Activated naive CD8-positive, alpha-beta T cell treated with anti-CD3 and anti-CD28 coated beads, Interleukin-2, amount 50 U/mL, for 16 hours (primary cell): ENCODE measurements at regions not wholly inside any gene's neighbourhood (a gene's known extent, or its start where the extent isn't known, plus 50 kb on each side); places are given as distances from the start of the nearest gene placed in this dataset.

Experiments used
- DNase-seq: peaks from one replicate; pipeline ENCODE4 v3.0.0-alpha.2; 2020; ENCODE audit warnings: low read depth, low spot score

GRCh38 chr4:128488055-128488705 lies 200.6 kb upstream of the PGRMC2 start:
- no peak for DNase-seq

GRCh38 chr4:128484896-128485295 lies 197.3 kb upstream of the PGRMC2 start:
- DNase-seq: no peak

DNA sequence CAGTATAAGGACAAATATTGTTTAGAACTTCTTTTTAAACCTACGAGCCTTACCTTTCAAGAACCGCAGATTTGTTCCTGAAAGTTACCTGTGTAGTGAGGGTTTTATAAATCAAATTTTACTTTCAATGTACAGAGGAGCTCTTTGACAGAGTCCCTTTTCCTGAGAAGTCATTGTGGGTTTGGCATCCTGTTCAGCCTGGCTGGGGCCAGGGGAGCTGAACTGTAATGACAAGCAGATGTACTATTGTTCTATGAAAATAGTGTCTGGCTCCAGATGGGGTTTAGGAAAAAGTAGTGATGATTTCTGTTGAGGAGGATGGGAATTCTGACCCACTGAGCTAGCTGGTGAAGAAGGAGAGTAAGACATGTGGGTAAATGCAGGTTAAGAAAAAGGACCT lies 196.2 kb upstream of the PGRMC2 start:
- DNase-seq: no peak

GRCh38 chr4:128483041-128483440 lies 195.4 kb upstream of the PGRMC2 start:
- no peak for DNase-seq

DNA sequence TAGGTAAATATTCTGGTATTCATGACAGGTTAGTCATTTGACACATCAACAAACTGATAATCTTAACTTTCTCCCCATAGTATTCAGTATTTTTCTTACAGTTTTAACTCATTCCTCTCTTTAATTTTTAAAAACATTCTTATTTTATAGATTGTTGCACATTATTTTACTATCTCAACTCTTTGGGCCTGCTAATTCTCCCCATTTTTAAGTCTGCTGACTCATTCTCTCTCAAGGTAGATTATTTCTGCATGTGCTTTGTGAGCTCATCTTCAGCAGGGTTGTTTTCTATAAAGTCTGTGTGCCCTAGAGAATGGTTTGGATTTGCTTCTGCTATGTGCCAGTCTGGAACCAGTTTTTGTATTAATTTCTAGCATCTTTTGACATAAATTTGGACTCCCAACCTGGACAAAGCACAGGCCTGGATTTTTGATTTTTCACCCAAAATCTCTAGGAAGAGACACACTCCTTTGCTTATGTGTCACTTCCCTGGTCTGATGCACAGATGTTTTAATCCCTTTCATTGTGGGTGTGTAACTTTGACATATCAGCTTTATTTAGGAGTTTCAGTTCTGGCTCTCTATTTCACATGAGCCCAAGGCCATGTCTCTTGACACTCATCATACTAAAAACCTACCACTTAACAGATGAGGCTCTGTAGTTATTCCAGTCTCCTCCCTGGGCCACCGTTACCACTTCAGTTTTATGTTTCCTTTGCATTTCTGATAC lies 194.3 kb upstream of the PGRMC2 start:
- no peak for DNase-seq

DNA sequence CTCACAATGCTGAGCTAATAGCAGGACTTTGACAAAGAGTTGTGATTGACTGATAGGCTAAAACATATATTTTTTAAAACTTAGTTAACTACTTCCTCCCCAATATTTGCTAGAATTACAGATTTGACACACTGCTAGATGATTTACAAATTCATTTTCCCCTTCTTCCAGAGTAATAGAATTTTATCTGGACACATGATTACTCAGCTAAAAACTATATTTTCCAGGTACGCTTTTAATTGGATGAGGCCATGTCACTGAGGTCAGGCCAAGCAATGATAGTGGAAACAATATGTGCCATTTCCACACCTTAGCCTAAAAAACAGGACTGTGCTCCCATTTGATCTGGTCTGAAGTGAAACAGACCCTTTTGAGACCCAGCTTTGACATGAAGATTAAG lies 193.3 kb upstream of the PGRMC2 start:
- no peak for DNase-seq

DNA sequence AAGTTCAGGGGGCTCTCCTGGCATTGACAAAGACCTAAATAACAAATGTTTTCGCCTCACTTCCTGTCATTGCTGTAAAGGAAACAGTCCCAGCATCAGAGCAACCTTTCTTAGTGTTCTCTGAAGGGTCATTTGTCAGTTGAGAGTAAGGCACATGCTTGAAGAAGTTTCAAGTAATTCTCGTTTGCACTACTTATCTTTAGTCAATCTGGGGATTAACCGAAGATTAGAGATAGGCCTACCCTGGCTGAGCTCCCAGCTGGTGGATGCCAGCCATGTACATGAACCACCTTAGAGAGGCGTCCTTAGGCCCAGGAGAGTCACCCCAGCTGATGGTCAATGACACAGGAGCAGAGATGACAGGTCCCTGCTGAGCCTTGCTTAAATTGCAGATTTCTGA lies 189.9 kb upstream of the PGRMC2 start:
- no peak for DNase-seq

- no peak for DNase-seq
These were observed 188.0 kb upstream of the PGRMC2 start for GRCh38 chr4:128475597-128475996.

DNA sequence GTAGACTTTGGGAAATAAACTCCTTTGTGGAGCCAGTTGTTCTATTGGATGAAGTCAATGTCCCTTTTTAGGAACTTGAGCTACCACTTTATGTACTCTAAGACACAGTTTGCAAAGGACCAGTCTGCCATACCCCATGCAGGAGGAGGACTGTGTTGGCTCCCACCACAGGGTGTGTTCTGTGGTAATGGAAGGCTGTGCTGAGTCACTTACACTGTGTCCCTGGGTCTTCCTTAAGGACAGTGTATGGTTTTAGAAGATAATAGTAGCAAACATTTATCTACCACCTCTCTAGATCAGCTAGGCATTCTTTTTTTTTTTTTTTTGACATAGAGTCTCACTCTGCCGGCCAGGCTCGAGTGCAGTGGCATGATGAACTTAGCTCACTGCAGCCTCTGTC lies 184.0 kb upstream of the PGRMC2 start:
- no peak for DNase-seq

DNA sequence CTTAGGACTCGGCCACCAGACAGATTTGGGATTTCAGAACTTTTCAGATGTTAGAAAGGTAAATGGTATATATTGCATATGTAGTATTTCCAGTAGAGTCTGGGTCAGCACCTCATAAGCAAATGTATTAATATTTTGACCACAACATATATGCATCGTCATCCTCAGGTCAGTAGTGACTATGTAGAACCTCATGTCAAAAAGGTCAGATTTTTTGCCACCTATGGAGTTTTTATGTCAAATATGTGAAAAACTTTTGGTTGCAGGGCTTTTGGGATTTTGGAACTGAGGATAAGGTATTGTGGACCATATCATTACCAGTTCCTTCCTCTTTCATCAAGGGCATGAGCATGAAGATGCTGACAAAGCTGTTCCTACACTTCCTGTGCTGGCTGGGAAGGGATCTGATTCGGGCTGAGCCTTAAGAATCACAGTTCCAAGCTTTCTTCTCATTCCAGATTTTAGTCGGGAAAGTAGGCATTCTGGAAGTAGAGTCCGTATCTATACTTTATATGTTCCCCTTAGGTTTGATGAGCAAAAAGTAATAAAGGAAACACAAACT lies 183.0 kb upstream of the PGRMC2 start:
- no peak for DNase-seq

DNA sequence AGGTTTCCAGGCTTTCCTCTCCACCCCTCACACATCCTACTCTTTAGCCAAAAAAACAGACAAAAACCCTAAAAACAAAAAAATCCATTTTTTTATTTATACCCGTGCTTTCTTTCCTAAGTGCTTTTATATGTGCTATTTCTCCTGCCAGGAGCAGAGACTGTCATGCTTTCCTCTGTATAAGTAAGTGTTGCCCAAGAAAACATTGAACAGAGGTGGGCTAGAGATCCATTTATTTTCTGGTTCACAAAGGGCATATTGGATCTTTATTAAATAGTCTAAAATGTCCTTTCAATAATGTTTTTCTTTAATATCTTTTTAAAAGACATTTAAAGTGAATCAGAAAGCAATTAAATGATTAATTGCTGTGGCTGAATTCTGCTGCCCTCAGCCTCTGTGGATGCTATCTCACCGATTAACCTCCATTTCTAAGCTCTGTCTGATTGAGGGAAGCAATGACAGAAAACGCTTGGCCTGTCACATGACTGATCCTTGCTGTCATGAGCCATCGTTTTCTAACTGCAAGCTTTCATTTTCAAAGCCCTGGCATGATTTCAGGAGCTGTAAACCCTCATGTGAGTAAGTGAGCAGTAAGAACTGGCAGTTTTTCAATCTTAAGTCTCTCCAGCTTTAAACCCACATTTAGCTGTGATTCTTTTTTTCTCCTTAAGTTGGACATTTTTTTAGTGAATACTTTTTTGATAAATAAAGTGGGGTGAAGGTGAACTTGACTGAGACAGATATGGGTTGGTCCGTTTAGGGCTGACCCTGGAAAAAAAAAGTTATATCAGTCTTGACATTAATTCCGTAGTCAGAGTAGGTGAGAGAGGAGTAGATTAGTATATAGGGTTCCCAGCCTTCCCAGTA lies 180.7 kb upstream of the PGRMC2 start:
- DNase-seq: no peak

GRCh38 chr4:128465523-128465922 lies 177.9 kb upstream of the PGRMC2 start:
- DNase-seq: no peak

- no peak for DNase-seq
These were observed 175.4 kb upstream of the PGRMC2 start for GRCh38 chr4:128463006-128463405.

- DNase-seq: no peak
These were observed 174.6 kb upstream of the PGRMC2 start for GRCh38 chr4:128462103-128462783.

DNA sequence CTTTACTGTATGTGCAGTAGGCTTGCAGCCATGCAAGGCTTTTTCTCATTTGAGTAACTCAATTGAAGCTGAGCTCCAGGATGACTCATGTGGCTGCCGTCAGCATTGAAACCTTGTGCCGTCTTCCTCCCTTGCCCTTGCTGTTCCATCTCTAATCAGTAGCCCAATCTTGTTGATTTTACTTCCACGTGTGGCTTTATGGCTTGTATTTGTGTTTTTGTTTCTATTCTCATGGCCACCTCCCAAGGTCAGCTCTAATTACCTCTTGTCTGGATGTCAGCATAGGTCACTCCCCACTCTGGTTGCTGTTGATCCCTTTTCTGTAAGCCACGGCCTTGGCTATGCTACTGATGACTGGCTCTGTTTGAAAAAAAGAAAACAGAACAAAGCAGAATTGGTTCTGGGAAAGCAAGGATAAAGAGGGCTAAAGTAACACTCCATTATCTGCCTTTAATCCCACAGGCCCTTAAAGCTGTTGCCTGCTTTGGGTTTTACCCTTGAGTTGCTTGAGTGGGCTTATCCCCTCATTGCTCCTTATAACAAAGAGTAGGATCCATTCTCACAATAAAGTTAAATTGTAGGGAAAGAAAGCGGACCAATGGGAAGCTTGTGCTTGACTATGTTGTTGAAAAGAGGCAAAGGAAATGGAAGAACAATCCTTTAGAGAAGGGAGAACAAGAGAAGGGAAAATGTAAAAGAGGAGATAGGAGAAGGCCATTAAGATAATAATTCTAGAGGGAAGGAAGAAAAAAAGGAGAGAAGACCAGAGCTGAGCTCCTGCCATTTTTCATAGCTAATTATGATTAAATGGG lies 173.9 kb upstream of the PGRMC2 start:
- no peak for DNase-seq

GRCh38 chr4:128459547-128459946 lies 171.9 kb upstream of the PGRMC2 start:
- DNase-seq: no peak

DNA sequence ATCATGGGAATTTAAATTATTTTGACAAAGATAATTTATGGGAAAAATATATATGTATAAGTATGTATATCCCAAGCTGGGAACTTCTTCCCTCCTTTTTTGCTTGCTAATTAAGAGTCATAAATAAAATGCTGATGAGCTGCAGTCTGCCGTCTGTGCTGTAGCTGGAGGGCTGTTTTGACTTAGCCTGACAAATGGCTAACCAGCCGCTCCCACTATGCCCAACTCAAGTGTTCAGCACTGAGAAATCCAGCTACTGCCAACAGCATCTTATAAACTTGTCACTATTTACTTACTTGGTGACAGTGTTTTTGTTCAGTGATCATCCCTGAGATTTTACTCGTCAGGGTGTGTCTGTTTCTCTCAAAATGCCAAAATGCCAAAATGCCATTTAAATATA lies 171.2 kb upstream of the PGRMC2 start:
- no peak for DNase-seq

DNA sequence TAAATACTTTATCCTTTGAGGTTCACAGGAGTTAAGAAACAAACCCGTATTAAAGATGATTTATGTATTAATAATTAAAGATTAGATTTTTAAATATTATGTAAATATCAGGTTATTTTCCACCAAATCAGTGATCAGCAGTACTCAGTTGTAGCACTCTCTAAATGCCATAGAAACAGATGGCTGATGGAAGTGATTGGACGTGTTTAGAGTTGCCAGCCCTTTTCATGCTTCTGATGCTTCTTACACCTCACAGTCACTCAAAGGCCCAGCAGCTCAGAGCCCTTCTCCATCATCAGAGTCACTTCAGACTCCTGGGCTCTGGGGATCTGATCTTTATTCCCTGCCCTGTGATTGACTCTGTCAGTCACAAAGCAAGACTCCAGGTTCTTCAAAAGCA lies 170.1 kb upstream of the PGRMC2 start:
- DNase-seq: no peak

DNA sequence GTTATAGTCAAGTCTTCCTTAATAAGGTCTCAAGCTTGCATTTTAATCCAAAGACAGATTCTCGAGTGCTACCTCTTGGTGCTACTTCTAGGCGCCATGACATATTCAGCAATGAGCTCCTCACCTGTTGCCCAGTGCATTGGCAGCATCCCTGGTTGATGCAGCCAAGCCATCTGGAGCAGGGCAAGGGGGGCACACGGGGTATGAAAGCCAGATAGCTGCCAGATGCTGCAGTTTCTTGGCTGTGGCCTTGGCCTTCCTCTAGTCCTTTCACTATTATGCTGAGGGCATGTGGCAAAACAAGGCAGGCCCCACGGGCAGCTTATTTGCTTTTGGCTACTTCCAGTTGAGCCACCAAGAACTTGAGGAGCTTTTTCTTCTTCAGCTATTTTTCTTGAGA lies 168.6 kb upstream of the PGRMC2 start:
- no peak for DNase-seq

- DNase-seq: no peak
These were observed 167.9 kb upstream of the PGRMC2 start for GRCh38 chr4:128455480-128455879.

- DNase-seq: no peak
These were observed 167.3 kb upstream of the PGRMC2 start for GRCh38 chr4:128454881-128455280.
